ENCODE measurements at regions not wholly inside any gene's neighbourhood (a gene's known extent, or its start where the extent isn't known, plus 50 kb on each side); places are given as distances from the start of the nearest gene placed in this dataset.
"Not testable (repeated sequence)": the region's sequence is repeated elsewhere in the genome, so short reads cannot be mapped to it uniquely, and the experiment has no call there.

- Histone ChIP-seq H3K4me1 (no peaks in the 10 kb centered on the region), H3K27me3 (no peaks in the 10 kb centered on the region), H3K4me3 (no peak overlapping the region), H3K27ac (no peak overlapping the region), H3K9me3 (no peaks in the 10 kb centered on the region), H3K36me3 (no peaks in the 10 kb centered on the region)
- no peak for TF ChIP-seq EP300 (IDR thresholded peaks at IDR 0.05)
- TF ChIP-seq POLR2A (IDR thresholded peaks at IDR 0.05): no peak
- TF ChIP-seq CTCF (IDR thresholded peaks at IDR 0.05): no peak
- WGBS, 2 donors: 85 to 91% methylated on average over 1 of the region's 1 CpG
- no peak for DNase-seq (ENCODE audit: low spot score in 2 of 2)
These were observed 308.2 kb downstream of the BTBD3 start for GRCh38 chr20:12225898-12226297.

DNA sequence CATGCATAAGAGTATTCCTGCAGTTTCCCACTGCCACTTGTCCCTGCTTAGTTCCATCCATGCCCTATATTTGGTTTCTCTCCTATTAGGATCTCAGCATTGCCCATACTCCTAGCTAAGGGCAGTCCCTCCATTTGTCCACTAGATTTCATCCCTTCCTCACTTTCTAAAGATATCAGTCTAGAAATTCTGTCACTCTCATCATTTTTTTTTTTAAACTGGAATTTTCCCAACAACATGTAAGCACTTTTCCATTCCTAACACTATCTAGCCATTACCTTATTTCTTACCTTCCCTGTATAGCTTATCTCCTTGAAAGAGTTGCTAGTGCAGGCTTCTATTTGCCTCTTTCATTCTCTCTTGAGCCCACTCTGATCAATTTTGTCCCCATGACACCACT lies 312.2 kb downstream of the BTBD3 start:
- Histone ChIP-seq H3K36me3 (no peaks in the 10 kb centered on the region), H3K4me1 (no peaks in the 10 kb centered on the region), H3K4me3 (no peak overlapping the region), H3K9me3 (no peaks in the 10 kb centered on the region), H3K27ac (no peak overlapping the region), H3K27me3 (no peaks in the 10 kb centered on the region)
- DNase-seq (ENCODE audit: low spot score in 2 of 2): no peak
- TF ChIP-seq POLR2A (IDR thresholded peaks at IDR 0.05): no peak

DNA sequence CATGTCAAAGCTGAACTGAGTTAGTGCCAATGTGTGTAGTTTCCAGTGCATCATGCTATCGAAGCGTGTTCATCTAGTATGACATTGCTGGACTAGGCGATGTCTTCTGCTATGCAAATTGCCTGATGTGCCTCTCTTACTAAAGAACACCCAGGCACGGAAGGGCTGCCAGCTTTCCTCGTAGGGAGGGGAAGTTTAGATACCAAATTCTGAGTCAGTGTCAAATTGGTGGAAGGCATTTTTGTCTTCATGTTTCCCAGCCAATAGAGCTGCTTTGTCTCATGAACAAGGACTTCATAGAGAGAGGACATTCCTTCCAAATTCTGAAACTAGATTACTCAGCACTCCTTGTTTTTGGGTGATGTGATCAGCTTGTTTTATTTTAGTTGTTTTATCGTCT lies 320.1 kb downstream of the BTBD3 start:
- WGBS, 2 donors: 37 to 41% methylated on average over 6 of the region's 6 CpGs
- H3K9me3 ChIP-seq: no peaks in the 10 kb centered on the region
- H3K4me3 ChIP-seq: no peak overlapping the region
- peaks cover 0 to 6% (median 0%) of the 10 kb centered on the region in 4 donors for H3K4me1 ChIP-seq
- H3K27ac ChIP-seq: peak overlapping the region in 2 of 4 donors; percentile 22 to 66
- no peak for DNase-seq (ENCODE audit: low spot score in 2 of 2)
- H3K27me3 ChIP-seq: no peaks in the 10 kb centered on the region
- no peaks in the 10 kb centered on the region for H3K36me3 ChIP-seq
- no peak for TF ChIP-seq CTCF (IDR thresholded peaks at IDR 0.05)
- TF ChIP-seq EP300 (IDR thresholded peaks at IDR 0.05): peak in 1 of 2 donors; percentile 43

- no peak overlapping the region for H3K27ac ChIP-seq
- DNase-seq (ENCODE audit: low spot score in 2 of 2): no peak
- H3K27me3 ChIP-seq: no peaks in the 10 kb centered on the region
- WGBS, 2 donors: 67 to 77% methylated on average over 3 of the region's 3 CpGs
- peaks cover 0 to 6% (median 0%) of the 10 kb centered on the region in 4 donors for H3K4me1 ChIP-seq
- no peaks in the 10 kb centered on the region for H3K36me3 ChIP-seq
- H3K4me3 ChIP-seq: no peak overlapping the region
- H3K9me3 ChIP-seq: no peaks in the 10 kb centered on the region
- TF ChIP-seq POLR2A (IDR thresholded peaks at IDR 0.05) (no peak), EP300 (IDR thresholded peaks at IDR 0.05) (no peak), CTCF (IDR thresholded peaks at IDR 0.05) (no peak)
These were observed 323.4 kb downstream of the BTBD3 start for GRCh38 chr20:12241065-12241464.

- Histone ChIP-seq H3K4me1 (no peaks in the 10 kb centered on the region), H3K27me3 (no peaks in the 10 kb centered on the region), H3K36me3 (no peaks in the 10 kb centered on the region), H3K27ac (no peak overlapping the region), H3K9me3 (no peaks in the 10 kb centered on the region), H3K4me3 (no peak overlapping the region)
- DNase-seq (ENCODE audit: low spot score in 2 of 2): no peak
- no peak for TF ChIP-seq EP300 (IDR thresholded peaks at IDR 0.05)
- no peak for TF ChIP-seq POLR2A (IDR thresholded peaks at IDR 0.05)
- TF ChIP-seq CTCF (IDR thresholded peaks at IDR 0.05): no peak
- WGBS, 2 donors: 79 to 86% methylated on average over 5 of the region's 5 CpGs
These were observed 325.6 kb downstream of the BTBD3 start for GRCh38 chr20:12243327-12243726.

DNA sequence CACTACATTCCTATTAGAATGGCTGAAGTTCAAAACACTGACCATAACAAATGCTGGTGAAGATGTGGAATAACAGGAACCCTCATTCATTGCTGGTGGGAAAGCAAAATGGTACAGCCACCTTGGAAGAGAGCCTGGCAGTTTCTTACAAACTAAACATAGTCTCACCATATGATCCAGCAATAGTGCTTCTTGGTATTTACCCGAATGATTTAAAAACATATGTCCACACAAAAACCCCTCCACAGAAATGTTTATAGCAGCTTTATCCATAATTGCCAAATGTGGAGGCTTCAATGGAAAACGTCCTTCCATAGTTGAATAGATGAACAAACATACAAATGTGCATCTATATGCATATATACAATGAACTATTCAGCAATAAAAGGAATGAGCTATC lies 330.8 kb downstream of the BTBD3 start:
- TF ChIP-seq POLR2A (IDR thresholded peaks at IDR 0.05): no peak
- TF ChIP-seq EP300 (IDR thresholded peaks at IDR 0.05): no peak
- TF ChIP-seq CTCF (IDR thresholded peaks at IDR 0.05): no peak
- Histone ChIP-seq H3K4me1 (no peaks in the 10 kb centered on the region), H3K27me3 (no peaks in the 10 kb centered on the region), H3K36me3 (no peaks in the 10 kb centered on the region), H3K4me3 (no peak overlapping the region), H3K27ac (no peak overlapping the region), H3K9me3 (peaks cover 0 to 5% (median 0%) of the 10 kb centered on the region in 4 donors)
- DNase-seq (ENCODE audit: low spot score in 2 of 2): no peak
- 77 to 78% methylated on average over 2 of the region's 2 CpGs for WGBS, 2 donors

GRCh38 chr20:12250661-12251060 lies 333.0 kb downstream of the BTBD3 start:
- not testable (repeated sequence) for DNase-seq (ENCODE audit: low spot score in 2 of 2); H3K27me3 ChIP-seq; H3K4me1 ChIP-seq; H3K36me3 ChIP-seq; H3K9me3 ChIP-seq; H3K27ac ChIP-seq; H3K4me3 ChIP-seq
- WGBS, 2 donors: 94 to 97% methylated on average over 1 of the region's 1 CpG

Measured in tibial nerve (tissue), 4 donors.